SK-N-SH (cell line): ENCODE measurements at regions not wholly inside any gene's neighbourhood (a gene's known extent, or its start where the extent isn't known, plus 50 kb on each side); places are given as distances from the start of the nearest gene placed in this dataset.

Experiments
- CTCF ChIP-seq: fragments of 200-600 bp; sonication (generic); IDR thresholded peaks from 2 replicates; pipeline ENCODE4 v1.6.1; 2017; ENCODE audit warnings: antibody characterized with exemption, mild to moderate bottlenecking, moderate library complexity
- POLR2AphosphoS5 ChIP-seq: IDR thresholded peaks from 2 replicates; pipeline ENCODE4 v1.6.1; 2012; ENCODE audit warnings: low read depth, low read length
- RFX5 ChIP-seq: IDR thresholded peaks from 2 replicates; pipeline ENCODE4 v1.6.1; 2012; ENCODE audit warnings: mild to moderate bottlenecking, improper control_type of control experiment, low read length

- TF ChIP-seq POLR2AphosphoS5: no peak
- TF ChIP-seq CTCF: no peak
- TF ChIP-seq RFX5: no peak
These were observed 240.4 kb upstream of the PGRMC2 start for GRCh38 chr4:128527946-128528576.
